Testis (tissue), 2 donors: ENCODE measurements at regions not wholly inside any gene's neighbourhood (a gene's known extent, or its start where the extent isn't known, plus 50 kb on each side); places are given as distances from the start of the nearest gene placed in this dataset.

Source experiments
- DNase-seq: peaks from one replicate; pipeline ENCODE4 v3.0.0-alpha.2; 2019
- H3K27ac ChIP-seq, 2 donors: fragments of 200-600 bp; sonication (generic); one replicate each; pipeline ENCODE4 v1.5.1; 2019
- H3K27me3 ChIP-seq: fragments of 200-600 bp; sonication (generic); one replicate; pipeline ENCODE4 v1.5.1; 2019
- H3K36me3 ChIP-seq: fragments of 200-600 bp; sonication (generic); one replicate; pipeline ENCODE4 v1.5.1; 2017; ENCODE audit warnings: low read depth; ENCODE audit errors: missing control alignments
- H3K4me1 ChIP-seq: fragments of 200-600 bp; sonication (generic); one replicate; pipeline ENCODE4 v1.5.1; 2019
- H3K4me3 ChIP-seq, 2 donors: fragments of 200-600 bp; sonication (generic); one replicate each; pipeline ENCODE4 v1.5.1; 2017 to 2019
- H3K9me3 ChIP-seq: fragments of 200-600 bp; sonication (generic); one replicate; pipeline ENCODE4 v1.5.1; 2017
- CTCF ChIP-seq, 3 experiments: fragments of 450-650 bp in 2 of 3; fragments of 200-600 bp in 1 of 3; sonication (generic) in 1 of 3; IDR thresholded peaks; one replicate each; pipeline ENCODE4 v1.5.1; 2016 to 2019; ENCODE audit warnings: antibody characterized with exemption in 3 of 3, mild to moderate bottlenecking in 2 of 3, moderate library complexity in 1 of 3
- POLR2A ChIP-seq: fragments of 450-650 bp; IDR thresholded peaks from one replicate; pipeline ENCODE4 v1.6.1; 2017; ENCODE audit warnings: antibody characterized with exemption, mild to moderate bottlenecking, moderate library complexity
- WGBS, 2 donors: methylation state at CpG; one replicate each; pipeline ENCODE4 v1.1.5; 2018; 5-methylcytosine and 5-hydroxymethylcytosine counted together
- intact Hi-C: fragments of 100-400 bp; cut with DNase I; formaldehyde crosslinking; loops from one replicate; pipeline ENCODE4 v1.15.1; 2023; ENCODE audit warnings: low total_unique reads

GRCh38 chr14:76662580-76662979 is 98.7 kb upstream of the VASH1 start:
- Histone ChIP-seq H3K4me1 (no peaks in the 10 kb centered on the region), H3K9me3 (no peaks in the 10 kb centered on the region), H3K27ac (no peak overlapping the region), H3K4me3 (no peak overlapping the region), H3K36me3 (no peaks in the 10 kb centered on the region), H3K27me3 (no peaks in the 10 kb centered on the region)
- intact Hi-C loops = no loop called here
- TF ChIP-seq CTCF (IDR thresholded peaks at IDR 0.05) (no peak), POLR2A (no peak)
- DNase-seq = no peak
- 94 to 95% methylated on average over 3 to 4 of the region's 4 CpGs for WGBS, 2 donors

- Histone ChIP-seq H3K4me3 (no peak overlapping the region), H3K27me3 (no peaks in the 10 kb centered on the region), H3K4me1 (no peaks in the 10 kb centered on the region), H3K27ac (no peak overlapping the region), H3K36me3 (no peaks in the 10 kb centered on the region), H3K9me3 (no peaks in the 10 kb centered on the region)
- DNase-seq = no peak
- WGBS, 2 donors = 81 to 84% methylated on average over 4 of the region's 4 CpGs
- intact Hi-C loops = no loop called here
- TF ChIP-seq POLR2A (no peak), CTCF (IDR thresholded peaks at IDR 0.05) (no peak)
Measured at GRCh38 chr14:76664790-76665189, 96.5 kb upstream of the VASH1 start.

- Histone ChIP-seq H3K27me3 (no peaks in the 10 kb centered on the region), H3K4me1 (no peaks in the 10 kb centered on the region), H3K4me3 (no peak overlapping the region), H3K27ac (no peak overlapping the region), H3K9me3 (no peaks in the 10 kb centered on the region), H3K36me3 (no peaks in the 10 kb centered on the region)
- no peak for DNase-seq
- WGBS, 2 donors = 63 to 68% methylated on average over 5 of the region's 5 CpGs
- intact Hi-C loops = no loop called here
- TF ChIP-seq POLR2A = no peak
- TF ChIP-seq CTCF (IDR thresholded peaks at IDR 0.05) = no peak
Measured at GRCh38 chr14:76666746-76667145, 94.5 kb upstream of the VASH1 start.

- intact Hi-C loops = no loop called here
- no peaks in the 10 kb centered on the region for H3K36me3 ChIP-seq
- H3K4me3 ChIP-seq = no peak overlapping the region
- H3K4me1 ChIP-seq = no peaks in the 10 kb centered on the region
- H3K9me3 ChIP-seq = no peaks in the 10 kb centered on the region
- no peaks in the 10 kb centered on the region for H3K27me3 ChIP-seq
- TF ChIP-seq CTCF (IDR thresholded peaks at IDR 0.05) (no peak), POLR2A (no peak)
- no peak overlapping the region for H3K27ac ChIP-seq
- DNase-seq = no peak
Measured at GRCh38 chr14:76669770-76670169, 91.5 kb upstream of the VASH1 start.

- TF ChIP-seq POLR2A (no peak), CTCF (IDR thresholded peaks at IDR 0.05) (no peak)
- Histone ChIP-seq H3K4me3 (no peak overlapping the region), H3K27me3 (no peaks in the 10 kb centered on the region), H3K36me3 (no peaks in the 10 kb centered on the region), H3K4me1 (no peaks in the 10 kb centered on the region), H3K9me3 (no peaks in the 10 kb centered on the region), H3K27ac (no peak overlapping the region)
- intact Hi-C loops = no loop called here
- 91 to 98% methylated on average over 3 of the region's 3 CpGs for WGBS, 2 donors
- DNase-seq = no peak
Measured at GRCh38 chr14:76672123-76672522, 89.1 kb upstream of the VASH1 start.
